K562 (cell line): ENCODE measurements at regions not wholly inside any gene's neighbourhood (a gene's known extent, or its start where the extent isn't known, plus 50 kb on each side); places are given as distances from the start of the nearest gene placed in this dataset.

Experiments used
- ATAC-seq: fragments of 200-7000 bp; cut with Tn5 transposase; 3 replicates; pipeline ENCODE4 v1.9.1; 2020; ENCODE audit warnings: moderate library complexity
- BruUV-seq: library from RNA; stranded (reverse); fragments of 400-500 nt; replicated peaks from 2 replicates; lab custom pipeline; 2021; lab: Mats Ljungman, UMichigan
- CTCF ChIA-PET: fragments of 300-600 bp; formaldehyde crosslinking; extraction: SDS; loops from one replicate; lab custom pipeline; 2021; ENCODE audit warnings: low intra/inter-chr PET ratio; lab: Yijun Ruan, JAX
- POLR2A ChIA-PET: fragments of 300-600, 350-650 bp; sonication (Branson Sonifier 250); formaldehyde crosslinking; extraction: SDS; loops from one replicate; lab custom pipeline; 2021; ENCODE audit warnings: antibody characterized with exemption, inconsistent platforms; lab: Yijun Ruan, JAX
- DNase-seq, 4 experiments: peaks; one replicate each; pipeline versions ENCODE4 v3.0.0 to v3.0.0-alpha.2; 2011 to 2018; ENCODE audit warnings: low spot score in 3 of 4, mixed read lengths in 3 of 4; ENCODE audit errors: extremely low read depth in 1 of 4
- FAIRE-seq: peaks from 2 replicates; lab custom pipeline; 2011; peaks lifted over from hg19 to GRCh38; lab: Jason Lieb, UNC
- H2AFZ ChIP-seq: 2 replicates; pipeline ENCODE4 v1.6.0; 2011; ENCODE audit warnings: low read depth, low read length, control low read depth, inconsistent platforms
- H3K27ac ChIP-seq: fragments of 200-600 bp; 3 replicates; pipeline ENCODE4 v1.8.0; 2011; ENCODE audit warnings: low read depth, mild to moderate bottlenecking, control low read depth, inconsistent platforms, low read length, moderate library complexity, mixed read lengths; ENCODE audit errors: extremely low read depth
- H3K27me3 ChIP-seq, 2 experiments: fragments of 300-600 bp in 1 of 2; 2 replicates in 1 of 2; 3 replicates in 1 of 2; pipeline versions ENCODE4 v1.6.0 to v1.8.0; 2011; ENCODE audit warnings: inconsistent platforms in 2 of 2, low read length in 2 of 2, mild to moderate bottlenecking in 1 of 2, mixed read lengths in 1 of 2, moderate library complexity in 1 of 2; ENCODE audit not compliant: control insufficient read depth in 2 of 2, insufficient read depth in 2 of 2
- H3K36me3 ChIP-seq: fragments of 300-600 bp; 3 replicates; pipeline ENCODE4 v1.8.0; 2011; ENCODE audit warnings: mild to moderate bottlenecking, low read length, inconsistent platforms; ENCODE audit not compliant: control insufficient read depth, insufficient read depth
- H3K4me1 ChIP-seq, 2 experiments: fragments of 200-600 bp in 1 of 2; replicated peaks in 1 of 2; 2 replicates in 1 of 2; 3 replicates in 1 of 2; pipeline versions ENCODE4 v1.5.1 to v1.8.0; 2011; ENCODE audit warnings: inconsistent platforms in 2 of 2, low read length in 2 of 2, mild to moderate bottlenecking in 1 of 2, mixed read lengths in 1 of 2, moderate library complexity in 1 of 2; ENCODE audit not compliant: control insufficient read depth in 2 of 2, insufficient read depth in 2 of 2
- H3K4me2 ChIP-seq: 2 replicates; pipeline ENCODE4 v1.6.1; 2011; ENCODE audit warnings: low read length, control low read depth, inconsistent platforms, mixed read lengths; ENCODE audit not compliant: insufficient read depth
- H3K4me3 ChIP-seq: fragments of 200-600 bp; sonication (generic), shearing (Covaris generic); 2 replicates; pipeline ENCODE4 v1.5.1; 2016; ENCODE audit warnings: control low read depth, inconsistent platforms
- H3K79me2 ChIP-seq: fragments of 200-600 bp; 3 replicates; pipeline ENCODE4 v1.8.0; 2011; ENCODE audit warnings: low read length, inconsistent platforms; ENCODE audit not compliant: control insufficient read depth, insufficient read depth
- H3K9ac ChIP-seq, 2 experiments: 2 replicates each; pipeline versions ENCODE4 v1.6.0 to v1.6.1; 2011; ENCODE audit warnings: low read depth in 2 of 2, low read length in 2 of 2, control low read depth in 1 of 2, inconsistent platforms in 1 of 2, mild to moderate bottlenecking in 1 of 2, mixed read lengths in 1 of 2; ENCODE audit not compliant: insufficient read depth in 1 of 2
- H3K9me1 ChIP-seq: one replicate; pipeline ENCODE4 v1.6.0; 2011; ENCODE audit warnings: inconsistent platforms, mild to moderate bottlenecking, low read length, moderate library complexity; ENCODE audit not compliant: control insufficient read depth, insufficient read depth
- H3K9me3 ChIP-seq: replicated peaks from 2 replicates; pipeline ENCODE4 v1.5.1; 2011; ENCODE audit warnings: low read depth, low read length, inconsistent platforms; ENCODE audit not compliant: control insufficient read depth, insufficient read depth
- H4K20me1 ChIP-seq: replicated peaks from 2 replicates; pipeline ENCODE4 v1.6.1; 2011; ENCODE audit warnings: low read length, inconsistent platforms, mixed read lengths; ENCODE audit not compliant: control insufficient read depth, insufficient read depth
- FOSL1 ChIP-seq: fragments of 200-800 bp; sonication (Bioruptor generic); conservative IDR thresholded peaks from 2 replicates; pipeline ENCODE4 v1.6.1; 2016; ENCODE audit warnings: missing genetic modification characterization, missing compliant biosample characterization
- JUN ChIP-seq, 2 experiments: sonication (generic) in 1 of 2; formaldehyde crosslinking in 1 of 2; IDR thresholded peaks; 2 replicates each; pipeline versions ENCODE4 v1.6.1 to v1.8.0; 2012 to 2022; ENCODE audit warnings: borderline replicate concordance in 2 of 2, mild to moderate bottlenecking in 2 of 2, improper control_type of control experiment in 1 of 2, low read depth in 1 of 2, low read length in 1 of 2, missing genetic modification reagents in 1 of 2
- SMC3 ChIP-seq: conservative IDR thresholded peaks from 2 replicates; pipeline ENCODE4 v1.6.1; 2011; ENCODE audit warnings: low read depth, low read length, improper control_type of control experiment; ENCODE audit not compliant: insufficient read depth
- TAL1 ChIP-seq: fragments of 450-650 bp; IDR thresholded peaks from 2 replicates; pipeline ENCODE4 v1.6.1; 2016; ENCODE audit warnings: mild to moderate bottlenecking
- TFE3 ChIP-seq: fragments of 450-650 bp; formaldehyde crosslinking; IDR thresholded peaks from 2 replicates; pipeline ENCODE4 v1.4.0; 2020; ENCODE audit warnings: mild to moderate bottlenecking, mixed read lengths
- WGBS: fragments of 100-300 bp; shearing (Covaris generic); methylation state at CpG from one replicate; pipeline ENCODE4 v1.1.6; 2016; ENCODE audit warnings: low coverage, mixed read lengths; ENCODE audit not compliant: insufficient coverage; ENCODE audit errors: missing lambda C conversion rate; 5-methylcytosine and 5-hydroxymethylcytosine counted together
- in situ Hi-C: fragments of 300-500 bp; cut with MboI; formaldehyde crosslinking; loops from 4 replicates; pipeline ENCODE4 v1.15.0; 2018; ENCODE audit warnings: inconsistent platforms, mixed read lengths
- intact Hi-C: fragments of 100-400 bp; cut with micrococcal nuclease; formaldehyde crosslinking; loops from 2 replicates; pipeline ENCODE4 v1.14.2; 2022

- Histone ChIP-seq H3K36me3 (no peaks in the 10 kb centered on the region), H3K4me2 (no peak overlapping the region), H4K20me1 (no peaks in the 10 kb centered on the region), H2AFZ (no peak overlapping the region), H3K9me1 (no peaks in the 10 kb centered on the region), H3K9me3 (no peaks in the 10 kb centered on the region), H3K27me3 (no peaks in the 10 kb centered on the region), H3K4me3 (no peak overlapping the region), H3K79me2 (no peaks in the 10 kb centered on the region), H3K4me1 (no peaks in the 10 kb centered on the region), H3K9ac (no peak overlapping the region), H3K27ac (no peak overlapping the region)
- ATAC-seq: no peak
- intact Hi-C loops (no loop called here), in situ Hi-C loops (no loop called here)
- POLR2A ChIA-PET: no interaction called here
- 0% methylated on average over 1 of the region's 1 CpG for WGBS
- no TSS peak for BruUV-seq
- no peak for FAIRE-seq
- TF ChIP-seq TFE3 (CRISPR knock-in tag) (no peak), JUN (IDR thresholded peaks at IDR 0.05; ENCODE audit: borderline replicate concordance, low read depth, low read length) (peak; percentile 28; the same call in 1 of the 2 replicates), JUN (CRISPR knock-in tag; IDR thresholded peaks at IDR 0.05; ENCODE audit: borderline replicate concordance) (no peak), FOSL1 (tag) (peak; percentile 77), TAL1 (no peak), SMC3 (no peak)
- DNase-seq: no peak
- CTCF ChIA-PET: no interaction called here
Measured at GRCh38 chr6:56335726-56336125, 88.3 kb upstream of the COL21A1 start.
